Endothelial cell of umbilical vein (primary cell): ENCODE measurements at regions not wholly inside any gene's neighbourhood (a gene's known extent, or its start where the extent isn't known, plus 50 kb on each side); places are given as distances from the start of the nearest gene placed in this dataset.

Experiments
- BruUV-seq: library from RNA; stranded (reverse); fragments of 400-500 nt; replicated peaks from 2 replicates; lab custom pipeline; 2021; lab: Mats Ljungman, UMichigan
- CTCF ChIA-PET: fragments of 300-600, 350-600 bp; sonication (Branson Sonifier 250); formaldehyde crosslinking; loops from one replicate; lab custom pipeline; 2021; ENCODE audit warnings: antibody characterized with exemption, inconsistent platforms; lab: Charles Lee
- POLR2A ChIA-PET: fragments of 300-600, 350-600 bp; sonication (Branson Sonifier 250); formaldehyde crosslinking; loops from one replicate; lab custom pipeline; 2021; ENCODE audit warnings: antibody characterized with exemption, inconsistent platforms; lab: Charles Lee
- DNase-seq: peaks from one replicate; pipeline ENCODE4 v3.0.0-alpha.2; 2011; ENCODE audit warnings: low read depth, low spot score
- FAIRE-seq: peaks from 2 replicates; lab custom pipeline; 2011; peaks lifted over from hg19 to GRCh38; lab: Jason Lieb, UNC
- H2AFZ ChIP-seq: 2 replicates; pipeline ENCODE4 v1.6.0; 2012; ENCODE audit warnings: low read depth, low read length, control low read depth, inconsistent platforms
- H3K27ac ChIP-seq: 2 replicates; pipeline ENCODE4 v1.5.1; 2011; ENCODE audit warnings: low read depth, mild to moderate bottlenecking, control low read depth, low read length, moderate library complexity; ENCODE audit not compliant: insufficient read depth
- H3K27me3 ChIP-seq, 2 experiments: 2 replicates each; pipeline versions ENCODE4 v1.6.0 to v1.6.1; 2011; ENCODE audit warnings: low read length in 2 of 2, mixed read lengths in 1 of 2; ENCODE audit not compliant: control insufficient read depth in 2 of 2, insufficient read depth in 2 of 2
- H3K36me3 ChIP-seq, 2 experiments: 2 replicates in 1 of 2; 3 replicates in 1 of 2; pipeline ENCODE4 v1.5.1; 2011; ENCODE audit warnings: low read length in 2 of 2, mild to moderate bottlenecking in 1 of 2, moderate library complexity in 1 of 2; ENCODE audit not compliant: control insufficient read depth in 2 of 2, insufficient read depth in 2 of 2; ENCODE audit errors: extremely low read depth in 1 of 2
- H3K4me1 ChIP-seq: 3 replicates; pipeline ENCODE4 v1.5.1; 2011; ENCODE audit warnings: mild to moderate bottlenecking, low read length; ENCODE audit not compliant: control insufficient read depth, insufficient read depth; ENCODE audit errors: extremely low read depth
- H3K4me2 ChIP-seq: 2 replicates; pipeline ENCODE4 v1.6.1; 2011; ENCODE audit warnings: low read length, control low read depth, mixed read lengths; ENCODE audit not compliant: insufficient read depth
- H3K4me3 ChIP-seq, 3 experiments: fragments of 200-600 bp in 1 of 3; sonication (generic), shearing (Covaris generic) in 1 of 3; replicated peaks in 1 of 3; 2 replicates each; pipeline ENCODE4 v1.5.1; 2011 to 2016; ENCODE audit warnings: control low read depth in 3 of 3, low read length in 3 of 3, mild to moderate bottlenecking in 2 of 3, inconsistent platforms in 1 of 3, low read depth in 1 of 3, moderate library complexity in 1 of 3; ENCODE audit not compliant: insufficient read depth in 1 of 3
- H3K79me2 ChIP-seq: 2 replicates; pipeline ENCODE4 v1.6.0; 2012; ENCODE audit warnings: low read length, inconsistent platforms; ENCODE audit not compliant: control insufficient read depth, insufficient read depth
- H3K9ac ChIP-seq: replicated peaks from 2 replicates; pipeline ENCODE3; 2011; ENCODE audit warnings: low read length, control low read depth; ENCODE audit not compliant: insufficient read depth; ENCODE audit errors: extremely low read depth
- H3K9me1 ChIP-seq: replicated peaks from 3 replicates; pipeline ENCODE4 v1.6.0; 2011; ENCODE audit warnings: mild to moderate bottlenecking, low read length; ENCODE audit not compliant: control insufficient read depth, insufficient read depth; ENCODE audit errors: extremely low read depth
- H3K9me3 ChIP-seq: replicated peaks from 2 replicates; pipeline ENCODE4 v1.5.1; 2012; ENCODE audit warnings: low read length, inconsistent platforms; ENCODE audit not compliant: control insufficient read depth, insufficient read depth
- H4K20me1 ChIP-seq: replicated peaks from 2 replicates; pipeline ENCODE3; 2011; ENCODE audit warnings: mild to moderate bottlenecking, low read length; ENCODE audit not compliant: control insufficient read depth, insufficient read depth; ENCODE audit errors: extremely low read depth
- EZH2 ChIP-seq: IDR thresholded peaks from 2 replicates; pipeline ENCODE4 v1.6.1; 2012; ENCODE audit warnings: borderline replicate concordance, low read depth, mild to moderate bottlenecking, moderate library complexity, low read length, inconsistent platforms; ENCODE audit not compliant: severe bottlenecking
- FOS ChIP-seq: IDR thresholded peaks from 2 replicates; pipeline ENCODE4 v1.6.1; 2011; ENCODE audit warnings: mild to moderate bottlenecking, low read length, moderate library complexity, borderline replicate concordance; ENCODE audit not compliant: insufficient read depth
- GATA2 ChIP-seq: IDR thresholded peaks from 2 replicates; pipeline ENCODE4 v1.7.0; 2011; ENCODE audit warnings: low read depth, mild to moderate bottlenecking, moderate library complexity, mixed read lengths, low read length; ENCODE audit not compliant: insufficient read length, insufficient read depth
- JUN ChIP-seq: IDR thresholded peaks from 2 replicates; pipeline ENCODE4 v1.6.1; 2011; ENCODE audit warnings: borderline replicate concordance, low read depth; ENCODE audit not compliant: insufficient read length, insufficient read depth
- MAX ChIP-seq: IDR thresholded peaks from 2 replicates; pipeline ENCODE4 v1.6.1; 2011; ENCODE audit not compliant: insufficient read depth, insufficient read length
- POLR2A ChIP-seq: IDR thresholded peaks from 2 replicates; pipeline ENCODE4 v1.6.1; 2012; ENCODE audit warnings: low read depth, mild to moderate bottlenecking, control low read depth, low read length
- POLR2AphosphoS5 ChIP-seq: IDR thresholded peaks from 2 replicates; pipeline ENCODE4 v1.6.1; 2012; ENCODE audit warnings: low read depth, mild to moderate bottlenecking, control low read depth, low read length, moderate library complexity; ENCODE audit not compliant: insufficient read depth
- dilution Hi-C: fragments of 300-500 bp; cut with MboI; formaldehyde crosslinking; loops from one replicate; pipeline ENCODE4 v1.15.0; 2019; ENCODE audit warnings: low sequenced_read_pairs; ENCODE audit not compliant: extremely low pct_ligation_motif_present
- intact Hi-C: fragments of 100-400 bp; cut with micrococcal nuclease; formaldehyde crosslinking; loops from one replicate; pipeline ENCODE4 v1.10.0; 2022
- TF ChIP-seq, protein P1 (sequence below), 2 donors: IDR thresholded peaks; 1 replicate in 1 of 2; 2 replicates in 1 of 2; pipeline ENCODE4 v1.5.1; 2011; ENCODE audit warnings: low read length in 2 of 2, mild to moderate bottlenecking in 2 of 2, moderate library complexity in 2 of 2, control low read depth in 1 of 2, inconsistent platforms in 1 of 2, low read depth in 1 of 2; ENCODE audit not compliant: insufficient read depth in 1 of 2; ENCODE audit errors: extremely low read depth in 1 of 2

GRCh38 chr18:2254977-2255376, 316.3 kb downstream of the METTL4 start:
- H3K9me3 ChIP-seq: no peaks in the 10 kb centered on the region
- no peaks in the 10 kb centered on the region for H4K20me1 ChIP-seq
- DNase-seq: no peak
- POLR2A ChIA-PET: no interaction called here
- BruUV-seq: no TSS peak
- no peaks in the 10 kb centered on the region for H3K4me1 ChIP-seq
- no peak overlapping the region for H3K9ac ChIP-seq
- H2AFZ ChIP-seq: no peak overlapping the region
- H3K27me3 ChIP-seq: no peaks in the 10 kb centered on the region
- no peak overlapping the region for H3K27ac ChIP-seq
- intact Hi-C loops (no loop called here), dilution Hi-C loops (no loop called here)
- H3K4me3 ChIP-seq: no peak overlapping the region
- no peak for FAIRE-seq
- no peaks in the 10 kb centered on the region for H3K9me1 ChIP-seq
- no peaks in the 10 kb centered on the region for H3K79me2 ChIP-seq
- no peak overlapping the region for H3K4me2 ChIP-seq
- H3K36me3 ChIP-seq: no peaks in the 10 kb centered on the region
- CTCF ChIA-PET: no interaction called here
- no peak for TF ChIP-seq POLR2AphosphoS5
- TF ChIP-seq EZH2: no peak
- no peak for TF ChIP-seq GATA2
- TF ChIP-seq, protein P1, sequence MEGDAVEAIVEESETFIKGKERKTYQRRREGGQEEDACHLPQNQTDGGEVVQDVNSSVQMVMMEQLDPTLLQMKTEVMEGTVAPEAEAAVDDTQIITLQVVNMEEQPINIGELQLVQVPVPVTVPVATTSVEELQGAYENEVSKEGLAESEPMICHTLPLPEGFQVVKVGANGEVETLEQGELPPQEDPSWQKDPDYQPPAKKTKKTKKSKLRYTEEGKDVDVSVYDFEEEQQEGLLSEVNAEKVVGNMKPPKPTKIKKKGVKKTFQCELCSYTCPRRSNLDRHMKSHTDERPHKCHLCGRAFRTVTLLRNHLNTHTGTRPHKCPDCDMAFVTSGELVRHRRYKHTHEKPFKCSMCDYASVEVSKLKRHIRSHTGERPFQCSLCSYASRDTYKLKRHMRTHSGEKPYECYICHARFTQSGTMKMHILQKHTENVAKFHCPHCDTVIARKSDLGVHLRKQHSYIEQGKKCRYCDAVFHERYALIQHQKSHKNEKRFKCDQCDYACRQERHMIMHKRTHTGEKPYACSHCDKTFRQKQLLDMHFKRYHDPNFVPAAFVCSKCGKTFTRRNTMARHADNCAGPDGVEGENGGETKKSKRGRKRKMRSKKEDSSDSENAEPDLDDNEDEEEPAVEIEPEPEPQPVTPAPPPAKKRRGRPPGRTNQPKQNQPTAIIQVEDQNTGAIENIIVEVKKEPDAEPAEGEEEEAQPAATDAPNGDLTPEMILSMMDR (IDR thresholded peaks at IDR 0.05; ENCODE audit: extremely low read depth in 1 of 2, insufficient read depth in 1 of 2, low read depth in 1 of 2, low read length in 2 of 2): no peak
- TF ChIP-seq MAX: no peak
- no peak for TF ChIP-seq JUN
- TF ChIP-seq FOS: no peak
- TF ChIP-seq POLR2A: no peak
